Common myeloid progenitor, CD34-positive (primary cell): ENCODE measurements at regions not wholly inside any gene's neighbourhood (a gene's known extent, or its start where the extent isn't known, plus 50 kb on each side); places are given as distances from the start of the nearest gene placed in this dataset.
A peak's percentile ranks its signal among the peaks of the same experiment; 100 is the strongest.

Source experiments
- CTCF ChIA-PET: fragments of 350-600 bp; sonication (Branson Sonifier 250); formaldehyde crosslinking; loops from one replicate; lab custom pipeline; 2021; ENCODE audit warnings: antibody characterized with exemption; lab: Charles Lee
- POLR2A ChIA-PET: fragments of 350-600 bp; sonication (Branson Sonifier 250); formaldehyde crosslinking; loops from one replicate; lab custom pipeline; 2021; ENCODE audit warnings: antibody characterized with exemption; lab: Charles Lee
- DNase-seq, 3 donors: peaks; one replicate each; pipeline versions ENCODE4 v3.0.0 to v3.0.0-alpha.2; 2013
- H3K27ac ChIP-seq, 2 experiments: 1 replicate in 1 of 2; 2 replicates in 1 of 2; pipeline ENCODE4 v1.7.0; 2013; ENCODE audit warnings: inconsistent platforms in 2 of 2, low read length in 2 of 2, mild to moderate bottlenecking in 2 of 2, low read depth in 1 of 2, moderate library complexity in 1 of 2; ENCODE audit not compliant: severe bottlenecking in 2 of 2, insufficient read depth in 1 of 2, poor library complexity in 1 of 2
- H3K27me3 ChIP-seq, 5 experiments: replicated peaks in 2 of 5; 1 replicate in 3 of 5; 2 replicates in 2 of 5; pipeline versions ENCODE4 v1.6.1 to v1.7.0; 2013; ENCODE audit warnings: low read length in 4 of 5, mild to moderate bottlenecking in 2 of 5, moderate library complexity in 2 of 5, inconsistent platforms in 1 of 5; ENCODE audit not compliant: insufficient read depth in 5 of 5, control insufficient read depth in 4 of 5
- H3K36me3 ChIP-seq, 4 experiments: 1 replicate in 2 of 4; 2 replicates in 2 of 4; pipeline versions ENCODE4 v1.6.1 to v1.7.0; 2013; ENCODE audit warnings: low read length in 3 of 4, control low read depth in 1 of 4, mild to moderate bottlenecking in 1 of 4; ENCODE audit not compliant: control insufficient read depth in 4 of 4, insufficient read depth in 4 of 4
- H3K4me1 ChIP-seq, 4 experiments: 1 replicate in 3 of 4; 2 replicates in 1 of 4; pipeline versions ENCODE4 v1.6.1 to v1.7.1; 2013; ENCODE audit warnings: low read length in 3 of 4, mild to moderate bottlenecking in 3 of 4, control low read depth in 1 of 4, inconsistent platforms in 1 of 4, moderate library complexity in 1 of 4; ENCODE audit not compliant: control insufficient read depth in 4 of 4, insufficient read depth in 4 of 4; ENCODE audit errors: control extremely low read depth in 1 of 4
- H3K4me3 ChIP-seq, 7 experiments: 1 replicate in 4 of 7; 2 replicates in 3 of 7; pipeline versions ENCODE4 v1.5.1 to v1.7.0; 2013; ENCODE audit warnings: mild to moderate bottlenecking in 7 of 7, low read length in 6 of 7, moderate library complexity in 6 of 7, inconsistent platforms in 2 of 7, low read depth in 2 of 7, control low read depth in 1 of 7; ENCODE audit not compliant: insufficient read depth in 4 of 7, control insufficient read depth in 1 of 7; ENCODE audit errors: extremely low read depth in 1 of 7
- H3K9me3 ChIP-seq, 5 experiments: 1 replicate in 4 of 5; 2 replicates in 1 of 5; pipeline versions ENCODE4 v1.6.1 to v1.7.1; 2013; ENCODE audit warnings: low read length in 4 of 5, mild to moderate bottlenecking in 2 of 5, inconsistent platforms in 1 of 5, low read depth in 1 of 5, moderate library complexity in 1 of 5; ENCODE audit not compliant: control insufficient read depth in 4 of 5, insufficient read depth in 2 of 5; ENCODE audit errors: control extremely low read depth in 1 of 5
- WGBS: methylation state at CpG from one replicate; pipeline ENCODE4 v1.1.5; 2013; ENCODE audit not compliant: insufficient coverage; 5-methylcytosine and 5-hydroxymethylcytosine counted together

DNA sequence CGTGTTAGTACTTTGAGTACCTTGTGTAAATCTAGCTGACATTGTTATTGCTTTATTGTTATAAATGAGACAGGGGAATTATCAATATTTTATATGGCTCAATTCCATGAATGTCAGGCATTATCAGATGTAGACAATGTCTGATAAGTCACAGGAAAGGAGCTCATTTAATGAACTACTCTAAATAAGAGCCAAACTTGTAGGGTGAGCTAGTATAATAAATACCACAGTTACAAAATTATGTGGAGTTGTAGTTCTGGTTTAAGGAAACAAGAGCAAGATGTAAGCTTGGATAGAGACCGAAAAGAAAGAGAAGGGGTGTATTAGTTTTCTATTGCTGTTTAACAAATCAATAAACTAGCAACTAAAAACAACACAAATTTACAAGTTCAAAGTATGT is 891.8 kb upstream of the SLITRK1 start:
- Histone ChIP-seq H3K27me3 (no peaks in the 10 kb centered on the region), H3K4me3 (no peak overlapping the region), H3K36me3 (no peaks in the 10 kb centered on the region), H3K9me3 (no peaks in the 10 kb centered on the region), H3K4me1 (no peaks in the 10 kb centered on the region), H3K27ac (no peak overlapping the region)
- no peak for DNase-seq
- ChIA-PET CTCF (interaction anchor here (0.6 kb wide), 1 partner anchor 23 kb away, joined by 4 read pairs; no protein-coding TSS in a partner anchor), POLR2A (no interaction called here)
- WGBS, result no CpG with 5 or more reads among the region's 2 CpGs

DNA sequence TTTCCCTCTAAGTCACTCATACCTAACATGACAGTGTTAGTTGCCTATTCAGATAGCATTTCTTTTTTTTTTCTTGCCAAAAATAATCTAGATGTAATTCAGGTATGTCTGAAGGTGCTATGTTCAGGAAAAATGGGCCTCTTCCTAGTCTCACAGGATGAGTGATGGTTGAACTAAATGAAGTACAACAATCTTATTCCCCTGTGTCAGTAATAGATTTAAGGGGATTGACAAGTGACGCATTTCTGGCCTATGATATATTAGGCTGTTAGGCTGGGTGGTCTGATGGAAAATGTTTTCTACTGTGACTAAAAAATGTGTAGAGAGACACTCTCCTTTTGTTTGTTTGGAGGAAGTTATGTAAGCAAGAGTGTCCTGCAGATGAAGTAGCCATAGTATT is 878.7 kb upstream of the SLITRK1 start:
- DNase-seq, result no peak
- CTCF ChIA-PET, result no interaction called here
- H3K36me3 ChIP-seq, result no peaks in the 10 kb centered on the region
- H3K4me3 ChIP-seq, result no peak overlapping the region
- POLR2A ChIA-PET, result no interaction called here
- H3K27me3 ChIP-seq, result no peaks in the 10 kb centered on the region
- peaks cover 0 to 1% (median 0%) of the 10 kb centered on the region in 5 experiments for H3K9me3 ChIP-seq
- H3K4me1 ChIP-seq, result no peaks in the 10 kb centered on the region
- H3K27ac ChIP-seq, result no peak overlapping the region
- WGBS, result no CpG with 5 or more reads among the region's 1 CpG

DNA sequence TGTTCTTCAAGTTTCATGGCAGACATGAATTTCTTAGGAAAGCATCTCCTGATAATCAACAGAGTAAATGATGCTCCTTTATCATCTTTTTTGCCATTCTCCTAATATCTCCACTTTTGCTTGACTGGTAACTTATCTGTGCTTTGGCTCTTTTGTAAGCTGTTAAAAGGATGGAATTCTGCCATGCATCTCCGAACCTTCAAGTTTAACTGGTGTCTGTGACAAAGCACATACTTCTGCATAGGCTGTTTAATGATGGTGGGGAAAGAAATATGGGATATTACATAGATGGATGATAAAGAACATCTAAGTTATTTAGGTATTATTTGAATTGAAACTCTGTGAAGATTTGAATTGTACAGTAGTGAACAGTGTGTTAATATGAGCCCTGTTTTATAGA is 866.9 kb upstream of the SLITRK1 start:
- Histone ChIP-seq H3K4me1 (peaks cover 0 to 3% (median 0%) of the 10 kb centered on the region in 4 experiments), H3K4me3 (no peak overlapping the region), H3K27me3 (no peaks in the 10 kb centered on the region), H3K27ac (no peak overlapping the region), H3K9me3 (peaks cover 0 to 2% (median 0%) of the 10 kb centered on the region in 5 experiments), H3K36me3 (no peaks in the 10 kb centered on the region)
- ChIA-PET POLR2A (no interaction called here), CTCF (no interaction called here)
- DNase-seq, result no peak
- WGBS, result 100% methylated on average over 1 of the region's 1 CpG

DNA sequence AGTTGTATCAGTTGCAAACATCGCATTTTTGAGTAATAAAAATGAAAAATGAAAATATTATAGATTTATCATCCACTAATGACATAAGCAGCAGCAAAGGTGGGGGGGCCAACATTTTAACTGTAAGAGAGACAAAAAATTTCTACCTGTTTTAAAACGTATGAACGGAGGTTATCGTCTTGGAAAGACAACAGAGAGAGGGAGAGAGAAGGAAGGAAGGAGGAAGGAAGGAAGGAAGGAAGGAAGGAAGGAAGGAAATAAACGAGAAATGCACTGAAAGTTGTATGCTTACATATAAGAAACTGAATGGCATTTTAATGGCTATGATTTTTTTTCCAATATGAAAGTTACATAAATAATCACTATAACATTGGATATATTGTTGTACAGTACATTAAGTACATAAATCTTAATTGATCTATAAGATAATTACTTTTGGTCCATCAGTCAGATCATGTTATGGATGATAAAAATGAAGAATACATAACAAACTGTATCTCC is 862.8 kb upstream of the SLITRK1 start:
- DNase-seq, result no peak
- ChIA-PET POLR2A (no interaction called here), CTCF (no interaction called here)
- Histone ChIP-seq H3K36me3 (no peaks in the 10 kb centered on the region), H3K9me3 (peaks cover 0 to 2% (median 0%) of the 10 kb centered on the region in 5 experiments), H3K27ac (no peak overlapping the region), H3K4me3 (no peak overlapping the region), H3K27me3 (no peaks in the 10 kb centered on the region), H3K4me1 (peaks cover 0 to 7% (median 3%) of the 10 kb centered on the region in 4 experiments)
- WGBS, result 94% methylated on average over 3 of the region's 5 CpGs

DNA sequence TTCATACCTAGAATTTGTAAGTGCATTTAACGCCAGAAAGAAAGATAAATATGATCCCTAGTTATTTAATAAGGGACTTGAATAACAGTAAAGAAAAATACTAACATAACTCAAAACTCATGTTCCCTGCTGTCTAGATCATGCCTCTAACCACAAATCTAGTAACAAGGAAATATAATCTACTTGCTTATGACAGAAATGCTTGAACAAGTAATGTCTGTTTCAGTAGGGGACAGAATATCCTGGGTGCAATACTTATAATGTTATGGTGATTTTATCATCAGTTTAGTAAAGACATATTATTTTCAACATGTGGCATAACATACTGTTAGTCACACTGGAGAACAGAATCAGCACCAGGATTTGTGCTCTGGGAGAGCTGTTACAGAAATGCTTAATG is 861.9 kb upstream of the SLITRK1 start:
- Histone ChIP-seq H3K27me3 (no peaks in the 10 kb centered on the region), H3K4me1 (peaks cover 0 to 7% (median 3%) of the 10 kb centered on the region in 4 experiments), H3K9me3 (peaks cover 0 to 2% (median 0%) of the 10 kb centered on the region in 5 experiments), H3K36me3 (no peaks in the 10 kb centered on the region), H3K4me3 (no peak overlapping the region), H3K27ac (no peak overlapping the region)
- WGBS, result no CpG with 5 or more reads among the region's 1 CpG
- peak in 1 of 3 donors; percentile 24 for DNase-seq
- ChIA-PET POLR2A (no interaction called here), CTCF (no interaction called here)

DNA sequence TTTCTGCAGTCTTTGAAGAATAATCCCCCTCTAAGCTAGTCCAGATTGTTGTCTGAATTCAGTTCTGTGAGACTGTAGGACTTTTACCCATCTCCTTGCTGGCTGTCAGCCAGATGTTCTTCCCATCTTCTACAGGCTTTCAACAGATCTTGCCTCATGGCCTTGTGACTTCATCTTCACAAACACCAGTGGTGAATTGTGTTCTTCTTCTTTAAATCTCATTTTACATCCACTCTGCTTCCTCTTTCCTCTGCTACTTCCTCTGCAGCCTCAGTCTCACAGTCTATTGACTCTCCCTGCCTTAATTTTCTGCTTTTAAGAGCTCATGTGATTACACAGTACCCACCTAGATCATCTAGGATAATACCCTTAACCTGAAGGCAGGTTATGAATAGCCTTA is 859.0 kb upstream of the SLITRK1 start:
- no peak overlapping the region for H3K4me3 ChIP-seq
- H3K27me3 ChIP-seq, result no peaks in the 10 kb centered on the region
- H3K9me3 ChIP-seq, result no peaks in the 10 kb centered on the region
- H3K27ac ChIP-seq, result no peak overlapping the region
- ChIA-PET POLR2A (interaction anchor here (0.5 kb wide), 1 partner anchor 65 kb away, joined by 3 read pairs; no protein-coding TSS in a partner anchor), CTCF (interaction anchor here (1.5 kb wide), 1 partner anchor 9 kb away, joined by 4 read pairs; no protein-coding TSS in a partner anchor)
- DNase-seq, result peak in 2 of 3 donors; percentile 16 to 37
- peaks cover 0 to 2% (median 0%) of the 10 kb centered on the region in 4 experiments for H3K36me3 ChIP-seq
- H3K4me1 ChIP-seq, result peaks cover 0 to 19% (median 9%) of the 10 kb centered on the region in 4 experiments

DNA sequence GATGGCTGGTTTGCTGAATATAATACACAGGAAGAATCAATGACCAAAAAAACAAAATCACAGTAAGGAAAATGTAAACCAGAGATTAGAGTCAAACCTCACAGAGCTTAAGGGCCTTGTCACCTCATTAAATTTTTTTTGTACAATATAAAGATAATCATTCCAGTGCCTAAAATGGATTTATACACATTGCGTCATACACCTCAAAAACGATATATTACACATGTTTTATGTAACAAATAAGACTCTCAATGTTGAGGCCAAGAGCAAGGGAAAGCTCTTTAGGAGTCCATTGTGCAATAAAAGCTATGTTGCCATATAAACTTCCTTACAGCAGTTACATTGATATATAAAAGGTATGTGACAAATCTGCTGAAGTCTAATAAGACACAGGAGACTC is 856.7 kb upstream of the SLITRK1 start:
- no peak for DNase-seq
- WGBS, result no CpG with 5 or more reads among the region's 2 CpGs
- peaks cover 0 to 3% (median 0%) of the 10 kb centered on the region in 5 experiments for H3K9me3 ChIP-seq
- peaks cover 0 to 2% (median 0%) of the 10 kb centered on the region in 4 experiments for H3K36me3 ChIP-seq
- peaks cover 0 to 16% (median 9%) of the 10 kb centered on the region in 4 experiments for H3K4me1 ChIP-seq
- ChIA-PET POLR2A (no interaction called here), CTCF (no interaction called here)
- H3K27me3 ChIP-seq, result no peaks in the 10 kb centered on the region
- no peak overlapping the region for H3K27ac ChIP-seq
- no peak overlapping the region for H3K4me3 ChIP-seq
